Esophagus squamous epithelium (tissue), 4 donors: ENCODE measurements at regions not wholly inside any gene's neighbourhood (a gene's known extent, or its start where the extent isn't known, plus 50 kb on each side); places are given as distances from the start of the nearest gene placed in this dataset.

Experiments
- CTCF ChIP-seq, 6 experiments: fragments of 450-650 bp in 4 of 6; fragments of 200-600 bp in 2 of 6; sonication (generic) in 2 of 6; IDR thresholded peaks; one replicate each; pipeline ENCODE4 v1.5.1; 2016 to 2019; ENCODE audit warnings: antibody characterized with exemption in 6 of 6, mild to moderate bottlenecking in 4 of 6, moderate library complexity in 4 of 6
- POLR2A ChIP-seq, 4 donors: fragments of 450-650 bp; IDR thresholded peaks; one replicate each; pipeline ENCODE4 v1.6.1; 2017; ENCODE audit warnings: antibody characterized with exemption in 4 of 4, mild to moderate bottlenecking in 4 of 4, moderate library complexity in 3 of 4

DNA sequence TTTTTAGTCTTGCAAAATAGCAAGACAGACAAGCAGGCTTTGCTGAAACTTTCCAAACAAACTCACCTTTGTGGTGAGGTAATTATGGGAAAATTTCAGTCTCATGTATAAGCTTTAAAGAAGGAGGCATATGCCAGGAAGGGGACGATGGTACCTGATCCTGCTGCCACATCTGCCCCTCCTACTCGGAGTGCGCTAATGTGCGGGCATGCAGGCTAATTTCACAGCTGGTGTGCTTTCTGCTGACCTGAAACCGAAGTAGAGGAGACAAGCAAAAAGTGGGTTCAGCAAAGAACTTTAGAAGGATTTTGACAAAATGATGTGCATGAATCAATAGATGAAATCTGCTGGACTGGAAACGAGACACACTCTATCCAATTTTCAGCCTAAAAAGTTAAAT lies 117.1 kb upstream of the IRX4 start:
- TF ChIP-seq CTCF (IDR thresholded peaks at IDR 0.05) (no peak), POLR2A (IDR thresholded peaks at IDR 0.05) (no peak)
